AG04449 (cell line): ENCODE measurements at regions not wholly inside any gene's neighbourhood (a gene's known extent, or its start where the extent isn't known, plus 50 kb on each side); places are given as distances from the start of the nearest gene placed in this dataset.
"Not testable (repeated sequence)": the region's sequence is repeated elsewhere in the genome, so short reads cannot be mapped to it uniquely, and the experiment has no call there.

Source experiments
- CTCF ChIA-PET: fragments of 350-600 bp; formaldehyde crosslinking; extraction: SDS; loops from one replicate; lab custom pipeline; 2021; ENCODE audit warnings: antibody characterized with exemption; lab: Yijun Ruan, JAX
- POLR2A ChIA-PET: fragments of 400-600, 350-600 bp; formaldehyde crosslinking; extraction: SDS; loops from one replicate; lab custom pipeline; 2020; ENCODE audit warnings: antibody characterized with exemption, inconsistent platforms; lab: Yijun Ruan, JAX
- DNase-seq: peaks from one replicate; pipeline ENCODE4 v3.0.0-alpha.2; 2010; ENCODE audit warnings: low read depth, low spot score
- H3K4me3 ChIP-seq: 2 replicates; pipeline ENCODE4 v1.5.1; 2011; ENCODE audit warnings: low read depth, mild to moderate bottlenecking, control low read depth, low read length
- CTCF ChIP-seq: IDR thresholded peaks from one replicate; pipeline ENCODE4 v1.5.1; 2011; ENCODE audit warnings: mild to moderate bottlenecking, moderate library complexity, low read length, control low read depth, inconsistent platforms; ENCODE audit not compliant: insufficient read depth; ENCODE audit errors: missing control alignments

GRCh38 chr6:43931201-43931600 is 161.2 kb downstream of the VEGFA start:
- DNase-seq, result no peak
- no peak overlapping the region for H3K4me3 ChIP-seq
- POLR2A ChIA-PET, result no interaction called here
- CTCF ChIA-PET, result interaction anchor here (0.9 to 3.7 kb wide), 5 partner anchors 18 to 156 kb away, joined by 3 to 14 read pairs (median 5); no protein-coding TSS in a partner anchor
- TF ChIP-seq CTCF, result no peak

DNA sequence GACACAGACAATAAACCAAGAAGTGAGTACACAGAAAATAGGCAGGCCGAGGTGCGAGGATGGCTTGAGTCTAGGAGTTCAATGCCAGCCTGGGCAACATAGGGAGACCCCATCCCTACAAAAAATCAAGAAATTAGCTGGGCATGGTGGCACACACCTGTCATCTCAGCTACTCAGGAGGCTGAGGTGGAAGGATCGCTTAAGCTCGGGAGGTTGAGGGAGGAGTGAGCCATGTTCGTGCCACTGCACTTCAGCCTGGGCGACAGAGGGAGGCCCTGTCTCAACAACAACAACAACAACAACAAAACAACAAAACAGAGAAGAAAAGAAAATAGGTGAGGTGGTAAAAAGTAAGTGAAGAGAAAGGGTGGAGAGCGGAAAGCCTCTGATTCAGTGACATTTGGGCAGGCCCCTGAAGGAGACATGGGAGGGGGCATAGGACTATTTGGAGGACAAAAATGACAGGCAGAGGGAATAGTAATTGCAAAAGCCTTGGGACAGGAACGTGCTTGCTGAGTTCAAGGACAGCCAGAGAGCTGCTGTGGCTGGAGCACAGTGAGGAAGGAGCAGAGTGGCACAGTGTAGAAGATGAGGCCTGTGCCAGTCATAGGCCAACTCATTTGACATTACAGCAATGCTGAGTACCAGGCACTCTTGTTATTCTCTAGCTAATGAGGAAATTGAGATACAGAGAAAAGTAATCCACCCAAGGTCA is 160.6 kb downstream of the VEGFA start:
- H3K4me3 ChIP-seq, result no peak overlapping the region
- no peak for DNase-seq
- TF ChIP-seq CTCF, result no peak
- ChIA-PET CTCF (interaction anchor here (0.9 to 3.7 kb wide), 9 partner anchors 14 to 161 kb away, joined by 3 to 14 read pairs (median 5); partner anchors contain the start of gene VEGFA), POLR2A (interaction anchor here (0.6 to 1.2 kb wide), 2 partner anchors 19 to 111 kb away, joined by 3 to 4 read pairs; no protein-coding TSS in a partner anchor)

GRCh38 chr6:43929511-43929910 is 159.5 kb downstream of the VEGFA start:
- no peak for DNase-seq
- no peak for TF ChIP-seq CTCF
- ChIA-PET POLR2A (interaction anchor here (0.6 to 1.2 kb wide), 2 partner anchors 20 kb away, joined by 4 read pairs; no protein-coding TSS in a partner anchor), CTCF (interaction anchor here (1.2 to 3.7 kb wide), 4 partner anchors 15 to 149 kb away, joined by 3 to 14 read pairs (median 6); no protein-coding TSS in a partner anchor)
- H3K4me3 ChIP-seq, result no peak overlapping the region

- TF ChIP-seq CTCF, result no peak
- CTCF ChIA-PET, result interaction anchor here (0.9 to 4.5 kb wide), 15 partner anchors 10 to 319 kb away, joined by 3 to 28 read pairs (median 3); partner anchors contain the start of gene VEGFA
- no peak overlapping the region for H3K4me3 ChIP-seq
- POLR2A ChIA-PET, result interaction anchor here (1.0 to 1.8 kb wide), 5 partner anchors 13 to 157 kb away, joined by 3 to 8 read pairs (median 4); partner anchors contain the start of gene VEGFA
- no peak for DNase-seq
Measured at GRCh38 chr6:43927532-43928210, 157.7 kb downstream of the VEGFA start.

DNA sequence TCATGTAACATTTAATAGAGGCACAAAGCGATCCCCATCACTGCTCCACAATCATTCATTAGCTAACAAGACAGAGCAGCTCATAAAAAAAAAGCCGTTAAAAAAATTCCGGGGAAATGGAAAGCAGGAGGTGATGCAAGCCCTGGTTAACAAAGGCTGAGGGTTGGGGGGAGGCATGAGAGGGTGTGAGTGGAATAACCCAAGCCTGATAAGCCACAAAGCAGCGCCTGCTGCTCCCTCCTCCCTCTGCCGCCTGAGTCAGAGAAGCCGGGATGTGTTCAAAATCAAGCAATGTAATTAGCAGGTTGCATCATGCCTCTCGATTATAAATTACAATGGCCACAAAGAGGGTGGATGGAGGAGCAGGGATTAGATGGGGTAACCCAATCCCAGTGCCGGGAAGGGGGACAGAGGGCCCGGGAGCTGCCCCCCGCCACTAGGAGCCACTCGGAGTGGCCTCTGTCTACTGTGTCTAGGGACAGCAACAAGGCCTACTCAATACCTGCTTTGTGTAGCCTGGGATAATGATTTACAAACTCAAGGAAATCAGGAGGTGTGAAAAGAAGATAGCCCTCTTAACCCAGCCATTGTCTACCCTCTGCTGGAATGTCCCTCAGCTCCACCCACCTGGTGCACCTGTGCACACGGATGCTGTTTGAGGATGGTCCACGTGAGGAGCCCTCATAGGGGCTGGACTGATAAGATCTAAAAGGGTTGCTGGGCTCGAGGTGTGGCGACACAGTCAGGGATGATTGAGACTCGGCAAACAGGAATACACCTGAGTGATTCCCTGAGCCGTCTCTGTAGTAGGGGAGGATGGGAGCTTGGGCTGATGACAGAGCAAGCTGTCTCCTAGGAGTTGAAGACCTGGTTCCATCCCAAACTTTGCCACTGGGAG is 156.9 kb downstream of the VEGFA start:
- no peak for TF ChIP-seq CTCF
- DNase-seq, result peak; percentile 81
- ChIA-PET CTCF (interaction anchor here (0.9 to 4.5 kb wide), 16 partner anchors 10 to 318 kb away, joined by 3 to 28 read pairs (median 4); partner anchors contain the start of gene VEGFA), POLR2A (interaction anchor here (0.5 to 1.8 kb wide), 9 partner anchors 13 to 206 kb away, joined by 3 to 8 read pairs (median 4); partner anchors contain the start of gene VEGFA)
- H3K4me3 ChIP-seq, result no peak overlapping the region

DNA sequence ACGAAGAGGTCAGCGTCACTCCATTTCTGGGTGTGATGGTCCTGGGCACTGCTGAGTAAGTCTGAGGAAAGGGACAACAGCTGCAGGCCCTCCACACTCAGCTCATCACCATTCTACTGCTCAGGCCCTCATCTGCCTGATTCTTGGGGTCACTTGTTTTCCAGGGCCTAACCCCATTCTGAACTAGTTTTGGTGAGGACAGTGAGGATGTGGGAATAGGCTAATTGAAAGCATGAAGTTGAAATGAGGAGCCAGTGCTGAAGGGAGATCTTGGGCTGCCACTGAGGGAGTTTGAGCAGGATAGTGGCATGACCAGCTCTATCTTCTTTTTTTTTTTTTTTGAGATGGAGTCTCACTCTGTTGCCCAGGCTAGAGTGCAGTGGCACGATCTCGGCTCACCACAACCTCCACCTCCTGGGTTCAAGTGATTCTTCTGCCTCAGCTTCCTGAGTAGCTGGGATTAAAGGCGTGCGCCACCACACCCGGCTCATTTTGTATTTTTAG is 155.7 kb downstream of the VEGFA start:
- not testable (repeated sequence) for DNase-seq, H3K4me3 ChIP-seq
- CTCF ChIA-PET, result interaction anchor here (1.2 to 4.5 kb wide), 9 partner anchors 12 to 156 kb away, joined by 3 to 28 read pairs (median 6); partner anchors contain the start of gene VEGFA
- POLR2A ChIA-PET, result interaction anchor here (1.5 to 1.8 kb wide), 2 partner anchors 11 to 14 kb away, joined by 4 to 7 read pairs; no protein-coding TSS in a partner anchor
